HEK293 (cell line): ENCODE measurements at regions not wholly inside any gene's neighbourhood (a gene's known extent, or its start where the extent isn't known, plus 50 kb on each side); places are given as distances from the start of the nearest gene placed in this dataset.
A peak's percentile ranks its signal among the peaks of the same experiment; 100 is the strongest.

Experiments
- CTCF ChIA-PET: fragments of 350-600 bp; formaldehyde crosslinking; extraction: SDS; loops from one replicate; lab custom pipeline; 2021; ENCODE audit warnings: antibody characterized with exemption; lab: Yijun Ruan, JAX
- POLR2A ChIA-PET: fragments of 300-600 bp; formaldehyde crosslinking; extraction: SDS; loops from one replicate; lab custom pipeline; 2020; ENCODE audit warnings: antibody characterized with exemption, inconsistent platforms; lab: Yijun Ruan, JAX
- H3K27ac ChIP-seq: fragments of 200-500 bp; sonication (Bioruptor generic); 2 replicates; pipeline ENCODE4 v1.5.1; 2014; ENCODE audit warnings: low read depth, low read length, control low read depth, inconsistent platforms; ENCODE audit errors: extremely low read depth
- H3K36me3 ChIP-seq, 2 experiments: fragments of 200-500 bp in 1 of 2; sonication (Bioruptor generic) in 1 of 2; 1 replicate in 1 of 2; 2 replicates in 1 of 2; pipeline ENCODE4 v1.5.1; 2014 to 2017; ENCODE audit warnings: inconsistent platforms in 2 of 2, low read length in 2 of 2; ENCODE audit not compliant: control insufficient read depth in 2 of 2, insufficient read depth in 1 of 2
- H3K4me1 ChIP-seq: fragments of 200-500 bp; sonication (Bioruptor generic); 2 replicates; pipeline ENCODE4 v1.5.1; 2014; ENCODE audit warnings: mild to moderate bottlenecking, low read length, inconsistent platforms; ENCODE audit not compliant: control insufficient read depth, insufficient read depth
- H3K4me3 ChIP-seq: 2 replicates; pipeline ENCODE4 v1.5.1; 2011; ENCODE audit warnings: low read depth, mild to moderate bottlenecking, control low read depth, low read length, moderate library complexity
- H3K9me3 ChIP-seq: fragments of 200-500 bp; sonication (Bioruptor generic); 2 replicates; pipeline ENCODE4 v1.5.1; 2014; ENCODE audit warnings: low read depth, low read length, inconsistent platforms; ENCODE audit not compliant: control insufficient read depth, insufficient read depth
- REPIN1 ChIP-seq: fragments of 450-650 bp; formaldehyde crosslinking; IDR thresholded peaks from 2 replicates; pipeline ENCODE4 v1.5.1; 2017; ENCODE audit warnings: missing biosample characterization, missing genetic modification characterization, low read depth
- SCRT1 ChIP-seq: fragments of 450-650 bp; formaldehyde crosslinking; IDR thresholded peaks from 2 replicates; pipeline ENCODE4 v1.5.1; 2016; ENCODE audit warnings: missing biosample characterization, missing genetic modification characterization, borderline replicate concordance
- YY1 ChIP-seq: fragments of 450-650 bp; formaldehyde crosslinking; IDR thresholded peaks from 2 replicates; pipeline ENCODE4 v1.5.1; 2018; ENCODE audit warnings: missing biosample characterization, missing genetic modification characterization
- ZBTB17 ChIP-seq: fragments of 450-650 bp; formaldehyde crosslinking; IDR thresholded peaks from 2 replicates; pipeline ENCODE4 v1.5.1; 2016; ENCODE audit warnings: missing biosample characterization, missing genetic modification characterization
- ZNF10 ChIP-seq: fragments of 450-650 bp; formaldehyde crosslinking; IDR thresholded peaks from 2 replicates; pipeline ENCODE4 v1.5.1; 2017; ENCODE audit warnings: missing biosample characterization, missing genetic modification characterization
- ZNF132 ChIP-seq: fragments of 450-650 bp; formaldehyde crosslinking; IDR thresholded peaks from 2 replicates; pipeline ENCODE4 v1.5.1; 2017; ENCODE audit warnings: missing biosample characterization, missing genetic modification characterization, borderline replicate concordance
- ZNF19 ChIP-seq: fragments of 450-650 bp; formaldehyde crosslinking; IDR thresholded peaks from 2 replicates; pipeline ENCODE4; 2016; ENCODE audit warnings: missing biosample characterization, missing genetic modification characterization, low read depth
- ZNF214 ChIP-seq: fragments of 450-650 bp; formaldehyde crosslinking; IDR thresholded peaks from 2 replicates; pipeline ENCODE4 v1.5.1; 2017; ENCODE audit warnings: missing biosample characterization, mild to moderate bottlenecking, missing genetic modification characterization, borderline replicate concordance
- ZNF23 ChIP-seq: fragments of 450-650 bp; formaldehyde crosslinking; IDR thresholded peaks from 2 replicates; pipeline ENCODE4 v1.5.1; 2016; ENCODE audit warnings: missing biosample characterization, missing genetic modification characterization, borderline replicate concordance
- ZNF24 ChIP-seq: fragments of 450-650 bp; formaldehyde crosslinking; IDR thresholded peaks from 2 replicates; pipeline ENCODE4 v1.5.1; 2016; ENCODE audit warnings: missing biosample characterization, missing genetic modification characterization
- ZNF248 ChIP-seq: fragments of 450-650 bp; formaldehyde crosslinking; IDR thresholded peaks from 2 replicates; pipeline ENCODE4 v1.5.1; 2017; ENCODE audit warnings: missing biosample characterization, missing genetic modification characterization
- ZNF362 ChIP-seq: fragments of 450-650 bp; formaldehyde crosslinking; IDR thresholded peaks from 2 replicates; pipeline ENCODE4 v1.5.1; 2016; ENCODE audit warnings: missing biosample characterization, missing genetic modification characterization
- ZNF423 ChIP-seq: fragments of 450-650 bp; formaldehyde crosslinking; IDR thresholded peaks from 2 replicates; pipeline ENCODE4 v1.5.1; 2016; ENCODE audit warnings: missing biosample characterization, missing genetic modification characterization
- ZNF560 ChIP-seq: fragments of 450-650 bp; formaldehyde crosslinking; IDR thresholded peaks from 2 replicates; pipeline ENCODE4 v1.5.1; 2017; ENCODE audit warnings: missing biosample characterization, missing genetic modification characterization, borderline replicate concordance
- ZNF571 ChIP-seq: fragments of 450-650 bp; formaldehyde crosslinking; IDR thresholded peaks from 2 replicates; pipeline ENCODE4 v1.5.0; 2017; ENCODE audit warnings: missing biosample characterization, missing genetic modification characterization
- ZNF580 ChIP-seq: fragments of 450-650 bp; formaldehyde crosslinking; IDR thresholded peaks from 2 replicates; pipeline ENCODE4 v1.5.1; 2016; ENCODE audit warnings: missing biosample characterization, missing genetic modification characterization
- ZNF701 ChIP-seq: fragments of 450-650 bp; formaldehyde crosslinking; IDR thresholded peaks from 2 replicates; pipeline ENCODE4 v1.5.1; 2016; ENCODE audit warnings: missing biosample characterization, missing genetic modification characterization
- ZNF776 ChIP-seq: fragments of 450-650 bp; formaldehyde crosslinking; IDR thresholded peaks from 2 replicates; pipeline ENCODE4 v1.5.0; 2017; ENCODE audit warnings: missing biosample characterization, missing genetic modification characterization, borderline replicate concordance
- ZNF830 ChIP-seq: fragments of 450-650 bp; IDR thresholded peaks from 2 replicates; pipeline ENCODE4 v1.5.0; 2018; ENCODE audit warnings: missing biosample characterization, missing genetic modification characterization, low read depth, mild to moderate bottlenecking, moderate library complexity
- ZSCAN16 ChIP-seq: fragments of 450-650 bp; formaldehyde crosslinking; IDR thresholded peaks from 2 replicates; pipeline ENCODE4 v1.5.1; 2016; ENCODE audit warnings: missing biosample characterization, missing genetic modification characterization
- ZSCAN23 ChIP-seq: fragments of 450-650 bp; formaldehyde crosslinking; IDR thresholded peaks from 2 replicates; pipeline ENCODE4 v1.5.1; 2016; ENCODE audit warnings: missing biosample characterization, missing genetic modification characterization
- TF ChIP-seq, protein P1 (sequence below): fragments of 450-650 bp; formaldehyde crosslinking; IDR thresholded peaks from 2 replicates; pipeline ENCODE4 v1.5.1; 2016; ENCODE audit warnings: missing biosample characterization, missing genetic modification characterization
- TF ChIP-seq, protein P2 (sequence below): fragments of 450-650 bp; formaldehyde crosslinking; IDR thresholded peaks from 2 replicates; pipeline ENCODE4 v1.5.1; 2016; ENCODE audit warnings: missing biosample characterization, missing genetic modification characterization
- TF ChIP-seq, protein P3 (sequence below): fragments of 450-650 bp; IDR thresholded peaks from 2 replicates; pipeline ENCODE4 v1.5.1; 2018; ENCODE audit warnings: missing biosample characterization, missing genetic modification characterization
- TF ChIP-seq, protein P4 (sequence below): fragments of 450-650 bp; formaldehyde crosslinking; IDR thresholded peaks from 2 replicates; pipeline ENCODE4 v1.5.1; 2016; ENCODE audit warnings: missing biosample characterization, missing genetic modification characterization, borderline replicate concordance

DNA sequence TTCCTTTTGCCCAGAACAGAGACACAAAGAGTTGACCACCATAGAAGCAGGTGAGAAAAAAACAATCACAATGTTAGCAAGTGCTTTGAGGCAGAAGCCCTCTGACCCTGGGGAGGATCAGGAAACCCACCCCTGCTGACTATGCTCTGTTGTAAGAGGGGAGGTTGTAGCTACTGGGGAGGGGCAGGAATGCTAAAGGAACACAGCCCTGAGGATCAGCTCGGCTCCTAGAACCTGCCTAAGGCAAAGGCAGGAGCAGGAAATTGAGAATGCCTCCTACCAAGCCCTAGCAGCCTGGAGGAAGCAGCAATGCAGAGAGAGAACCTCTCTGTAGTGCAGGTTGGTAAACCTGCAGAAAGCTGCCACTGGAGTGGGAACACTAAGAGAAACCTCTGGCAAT lies 624.0 kb upstream of the KLF12 start (continued):
- TF ChIP-seq, protein P1, sequence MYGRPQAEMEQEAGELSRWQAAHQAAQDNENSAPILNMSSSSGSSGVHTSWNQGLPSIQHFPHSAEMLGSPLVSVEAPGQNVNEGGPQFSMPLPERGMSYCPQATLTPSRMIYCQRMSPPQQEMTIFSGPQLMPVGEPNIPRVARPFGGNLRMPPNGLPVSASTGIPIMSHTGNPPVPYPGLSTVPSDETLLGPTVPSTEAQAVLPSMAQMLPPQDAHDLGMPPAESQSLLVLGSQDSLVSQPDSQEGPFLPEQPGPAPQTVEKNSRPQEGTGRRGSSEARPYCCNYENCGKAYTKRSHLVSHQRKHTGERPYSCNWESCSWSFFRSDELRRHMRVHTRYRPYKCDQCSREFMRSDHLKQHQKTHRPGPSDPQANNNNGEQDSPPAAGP (tag by site-specific recombination): no peak
- TF ChIP-seq ZBTB17 (tag by site-specific recombination) (no peak), ZNF19 (no peak), ZNF24 (tag by site-specific recombination) (no peak), REPIN1 (no peak), ZNF23 (no peak), ZNF701 (tag by site-specific recombination) (no peak), ZNF830 (no peak), ZNF776 (tag by site-specific recombination) (no peak), ZNF560 (tag by site-specific recombination) (no peak)
- TF ChIP-seq, protein P2, sequence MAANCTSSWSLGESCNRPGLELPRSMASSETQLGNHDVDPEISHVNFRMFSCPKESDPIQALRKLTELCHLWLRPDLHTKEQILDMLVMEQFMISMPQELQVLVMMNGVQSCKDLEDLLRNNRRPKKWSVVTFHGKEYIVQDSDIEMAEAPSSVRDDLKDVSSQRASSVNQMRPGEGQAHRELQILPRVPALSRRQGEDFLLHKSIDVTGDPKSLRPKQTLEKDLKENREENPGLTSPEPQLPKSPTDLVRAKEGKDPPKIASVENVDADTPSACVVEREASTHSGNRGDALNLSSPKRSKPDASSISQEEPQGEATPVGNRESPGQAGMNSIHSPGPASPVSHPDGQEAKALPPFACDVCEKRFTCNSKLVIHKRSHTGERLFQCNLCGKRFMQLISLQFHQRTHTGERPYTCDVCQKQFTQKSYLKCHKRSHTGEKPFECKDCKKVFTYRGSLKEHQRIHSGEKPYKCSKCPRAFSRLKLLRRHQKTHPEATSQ (tag by site-specific recombination): no peak
- TF ChIP-seq, protein P3, sequence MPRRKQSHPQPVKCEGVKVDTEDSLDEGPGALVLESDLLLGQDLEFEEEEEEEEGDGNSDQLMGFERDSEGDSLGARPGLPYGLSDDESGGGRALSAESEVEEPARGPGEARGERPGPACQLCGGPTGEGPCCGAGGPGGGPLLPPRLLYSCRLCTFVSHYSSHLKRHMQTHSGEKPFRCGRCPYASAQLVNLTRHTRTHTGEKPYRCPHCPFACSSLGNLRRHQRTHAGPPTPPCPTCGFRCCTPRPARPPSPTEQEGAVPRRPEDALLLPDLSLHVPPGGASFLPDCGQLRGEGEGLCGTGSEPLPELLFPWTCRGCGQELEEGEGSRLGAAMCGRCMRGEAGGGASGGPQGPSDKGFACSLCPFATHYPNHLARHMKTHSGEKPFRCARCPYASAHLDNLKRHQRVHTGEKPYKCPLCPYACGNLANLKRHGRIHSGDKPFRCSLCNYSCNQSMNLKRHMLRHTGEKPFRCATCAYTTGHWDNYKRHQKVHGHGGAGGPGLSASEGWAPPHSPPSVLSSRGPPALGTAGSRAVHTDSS (tag by site-specific recombination): no peak

DNA sequence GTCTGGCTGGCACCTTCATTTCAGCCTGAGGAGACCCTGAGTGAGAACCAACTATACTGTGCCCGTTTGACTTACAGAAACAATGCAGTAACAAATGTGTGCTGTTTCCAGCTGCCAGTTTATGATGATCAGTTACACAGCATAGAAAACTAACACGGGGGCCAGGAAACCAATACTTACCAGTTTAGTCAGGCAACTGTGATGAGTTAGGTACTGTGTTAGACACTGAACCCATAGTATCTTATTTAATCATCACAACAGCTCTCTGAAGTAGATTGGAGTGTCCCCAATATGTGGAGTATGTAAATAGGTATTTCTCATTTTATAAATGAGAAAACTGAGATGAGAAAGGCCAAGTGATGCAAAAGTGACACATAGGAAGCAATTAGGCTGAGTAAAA lies 620.9 kb upstream of the KLF12 start:
- TF ChIP-seq SCRT1 (no peak), ZNF132 (tag by site-specific recombination) (no peak)
- TF ChIP-seq, protein P2 (tag by site-specific recombination): no peak
- ChIA-PET POLR2A (no interaction called here), CTCF (no interaction called here)
- Histone ChIP-seq H3K27ac (no peak overlapping the region), H3K4me1 (no peaks in the 10 kb centered on the region), H3K4me3 (no peak overlapping the region), H3K9me3 (no peaks in the 10 kb centered on the region), H3K36me3 (no peaks in the 10 kb centered on the region)

- CTCF ChIA-PET: interaction anchor here (1.0 to 1.3 kb wide), 2 partner anchors 12 to 468 kb away, joined by 4 to 5 read pairs; no protein-coding TSS in a partner anchor
- TF ChIP-seq ZNF248 (tag by site-specific recombination): no peak
- no peak for TF ChIP-seq ZNF362
- TF ChIP-seq ZSCAN16 (tag by site-specific recombination): no peak
- no peak for TF ChIP-seq ZNF10 (tag by site-specific recombination)
- TF ChIP-seq ZNF214 (tag by site-specific recombination): no peak
- TF ChIP-seq ZNF571 (tag by site-specific recombination): no peak
- no peak for TF ChIP-seq ZNF580
- TF ChIP-seq, protein P4, sequence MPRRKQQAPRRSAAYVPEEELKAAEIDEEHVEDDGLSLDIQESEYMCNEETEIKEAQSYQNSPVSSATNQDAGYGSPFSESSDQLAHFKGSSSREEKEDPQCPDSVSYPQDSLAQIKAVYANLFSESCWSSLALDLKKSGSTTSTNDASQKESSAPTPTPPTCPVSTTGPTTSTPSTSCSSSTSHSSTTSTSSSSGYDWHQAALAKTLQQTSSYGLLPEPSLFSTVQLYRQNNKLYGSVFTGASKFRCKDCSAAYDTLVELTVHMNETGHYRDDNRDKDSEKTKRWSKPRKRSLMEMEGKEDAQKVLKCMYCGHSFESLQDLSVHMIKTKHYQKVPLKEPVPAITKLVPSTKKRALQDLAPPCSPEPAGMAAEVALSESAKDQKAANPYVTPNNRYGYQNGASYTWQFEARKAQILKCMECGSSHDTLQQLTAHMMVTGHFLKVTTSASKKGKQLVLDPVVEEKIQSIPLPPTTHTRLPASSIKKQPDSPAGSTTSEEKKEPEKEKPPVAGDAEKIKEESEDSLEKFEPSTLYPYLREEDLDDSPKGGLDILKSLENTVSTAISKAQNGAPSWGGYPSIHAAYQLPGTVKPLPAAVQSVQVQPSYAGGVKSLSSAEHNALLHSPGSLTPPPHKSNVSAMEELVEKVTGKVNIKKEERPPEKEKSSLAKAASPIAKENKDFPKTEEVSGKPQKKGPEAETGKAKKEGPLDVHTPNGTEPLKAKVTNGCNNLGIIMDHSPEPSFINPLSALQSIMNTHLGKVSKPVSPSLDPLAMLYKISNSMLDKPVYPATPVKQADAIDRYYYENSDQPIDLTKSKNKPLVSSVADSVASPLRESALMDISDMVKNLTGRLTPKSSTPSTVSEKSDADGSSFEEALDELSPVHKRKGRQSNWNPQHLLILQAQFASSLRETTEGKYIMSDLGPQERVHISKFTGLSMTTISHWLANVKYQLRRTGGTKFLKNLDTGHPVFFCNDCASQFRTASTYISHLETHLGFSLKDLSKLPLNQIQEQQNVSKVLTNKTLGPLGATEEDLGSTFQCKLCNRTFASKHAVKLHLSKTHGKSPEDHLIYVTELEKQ (tag by site-specific recombination): no peak
- no peak for TF ChIP-seq ZSCAN23 (tag by site-specific recombination)
- TF ChIP-seq ZNF423 (tag by site-specific recombination): 0 out of 2 replicates have a peak, but pooled peaks have one; percentile 16
- TF ChIP-seq YY1 (tag by site-specific recombination): no peak
These were observed 617.5 kb upstream of the KLF12 start for GRCh38 chr13:74751739-74752138.

More at GRCh38 chr13:74751739-74752138, 617.5 kb upstream of the KLF12 start:
- Histone ChIP-seq H3K36me3 (no peaks in the 10 kb centered on the region), H3K4me3 (no peak overlapping the region), H3K27ac (no peak overlapping the region), H3K9me3 (no peaks in the 10 kb centered on the region), H3K4me1 (no peaks in the 10 kb centered on the region)
- POLR2A ChIA-PET: no interaction called here
